ENCODE measurements at regions not wholly inside any gene's neighbourhood (a gene's known extent, or its start where the extent isn't known, plus 50 kb on each side); places are given as distances from the start of the nearest gene placed in this dataset.
"Not testable (repeated sequence)": the region's sequence is repeated elsewhere in the genome, so short reads cannot be mapped to it uniquely, and the experiment has no call there.

- no peak for DNase-seq (ENCODE audit: low spot score)
These were observed 80.2 kb upstream of the BRD7 start for GRCh38 chr16:50448981-50449380.

DNA sequence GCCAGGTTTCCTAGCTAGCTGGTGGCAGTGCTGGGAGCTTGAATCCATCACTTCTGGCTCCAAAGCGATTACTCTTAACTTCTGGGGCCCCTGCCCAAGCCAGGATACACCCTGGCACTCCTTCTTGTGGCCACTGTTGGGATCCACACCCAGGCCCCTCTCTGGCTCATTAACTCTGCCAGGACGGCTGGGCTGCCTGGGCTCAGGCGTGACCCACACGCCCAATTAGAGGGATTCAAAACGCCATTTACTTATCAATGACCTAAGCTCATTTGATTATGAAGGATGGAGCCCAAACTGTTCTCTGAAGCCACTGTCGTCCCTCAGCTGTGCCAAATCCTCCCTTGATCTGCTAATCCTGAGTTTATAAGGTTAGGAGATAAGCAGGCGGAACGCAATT, 79.7 kb upstream of the BRD7 start:
- no peak for DNase-seq (ENCODE audit: low spot score)

DNA sequence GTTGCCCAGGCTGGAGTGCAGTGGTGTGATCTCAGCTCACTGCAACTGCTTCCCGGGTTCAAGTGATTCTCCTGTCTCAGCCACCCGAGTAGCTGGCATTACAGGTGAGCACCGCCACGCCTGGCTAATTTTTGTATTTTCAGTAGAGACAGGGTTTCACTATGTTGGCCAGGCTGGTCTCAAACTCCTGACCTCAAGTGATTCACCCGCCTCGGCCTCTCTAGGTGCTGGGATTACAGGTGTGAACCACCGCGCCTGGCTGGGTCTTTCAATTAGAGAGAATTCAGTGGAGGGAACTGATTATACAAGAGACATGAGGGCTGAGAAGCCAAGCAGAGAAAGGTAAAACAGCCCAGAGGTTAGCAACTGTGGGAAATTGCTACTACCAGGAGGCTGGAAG, 78.6 kb upstream of the BRD7 start:
- not testable (repeated sequence) for DNase-seq (ENCODE audit: low spot score)

GRCh38 chr16:50446861-50447260, 78.1 kb upstream of the BRD7 start:
- no peak for DNase-seq (ENCODE audit: low spot score)

DNA sequence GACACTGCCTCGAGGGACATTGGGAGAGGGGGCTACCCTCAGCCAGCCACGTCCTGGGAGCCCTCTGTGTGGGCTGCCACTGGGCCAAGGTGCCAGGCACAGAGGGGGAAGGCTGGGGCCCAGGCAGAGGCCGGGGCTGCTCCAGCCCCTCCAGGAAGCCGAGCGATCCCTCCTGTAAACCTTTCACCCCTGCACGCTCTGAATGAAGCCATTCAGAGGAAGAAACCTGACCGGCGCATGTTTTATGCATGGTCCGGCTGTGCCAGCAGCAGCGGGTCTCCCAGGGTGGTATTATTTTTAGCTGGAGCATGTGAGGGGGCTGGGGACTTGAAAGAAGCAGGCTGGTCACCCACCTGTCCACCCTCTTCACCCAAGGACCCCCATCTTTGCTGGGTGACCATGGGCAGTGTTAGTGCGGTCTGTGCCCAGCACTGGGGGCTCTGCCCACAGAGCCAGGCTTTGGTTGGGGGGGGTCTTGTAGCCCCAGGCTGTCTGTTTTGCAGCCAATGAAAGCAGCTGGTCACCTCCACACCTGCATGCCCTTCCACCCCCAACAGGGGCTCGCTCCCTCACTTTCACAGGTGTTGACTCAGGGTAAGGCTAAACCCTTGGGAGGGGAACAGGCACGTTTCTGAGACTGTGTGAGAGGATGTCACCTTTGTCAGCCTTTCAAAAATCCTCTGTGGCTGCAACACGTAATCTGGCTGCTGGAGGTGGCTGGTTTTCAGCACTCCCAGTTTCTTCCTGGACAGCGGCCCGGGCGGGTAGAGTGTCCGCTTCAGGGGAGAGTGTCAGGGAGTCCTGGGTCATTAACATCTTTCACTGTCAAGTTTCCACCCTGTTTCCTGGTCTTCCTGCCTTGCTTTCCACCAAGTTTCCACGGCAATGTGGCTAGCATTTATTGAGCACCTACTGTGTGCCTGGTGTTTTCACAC, 77.1 kb upstream of the BRD7 start:
- no peak for DNase-seq (ENCODE audit: low spot score)

- DNase-seq (ENCODE audit: low spot score): no peak
These were observed 75.7 kb upstream of the BRD7 start for GRCh38 chr16:50444526-50444925.

GRCh38 chr16:50442221-50442620, 73.4 kb upstream of the BRD7 start:
- DNase-seq (ENCODE audit: low spot score): no peak

- DNase-seq (ENCODE audit: low spot score): no peak
These were observed 72.8 kb upstream of the BRD7 start for GRCh38 chr16:50441486-50442157.

- no peak for DNase-seq (ENCODE audit: low spot score)
These were observed 72.2 kb upstream of the BRD7 start for GRCh38 chr16:50440991-50441390.

DNA sequence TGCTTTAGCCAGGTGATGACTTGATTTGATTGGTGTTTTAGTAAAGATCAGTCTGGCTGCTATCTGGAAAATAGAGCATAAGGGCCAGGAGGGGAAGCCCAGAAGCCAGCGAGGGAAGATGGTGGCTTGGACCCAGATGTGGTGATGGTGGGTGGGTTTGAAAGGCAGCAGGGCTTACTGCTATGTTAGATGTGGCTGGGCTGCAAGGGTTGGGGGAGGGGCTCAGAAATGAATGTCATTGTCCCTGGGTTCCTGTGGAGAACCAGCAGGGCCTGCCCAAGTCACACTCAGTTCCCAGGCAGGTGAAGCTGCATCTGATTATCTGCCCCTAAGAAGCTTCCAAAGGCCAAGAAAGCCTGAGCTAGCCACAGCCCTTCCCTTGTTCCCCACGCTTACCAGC, 71.7 kb upstream of the BRD7 start:
- DNase-seq (ENCODE audit: low spot score): no peak

DNA sequence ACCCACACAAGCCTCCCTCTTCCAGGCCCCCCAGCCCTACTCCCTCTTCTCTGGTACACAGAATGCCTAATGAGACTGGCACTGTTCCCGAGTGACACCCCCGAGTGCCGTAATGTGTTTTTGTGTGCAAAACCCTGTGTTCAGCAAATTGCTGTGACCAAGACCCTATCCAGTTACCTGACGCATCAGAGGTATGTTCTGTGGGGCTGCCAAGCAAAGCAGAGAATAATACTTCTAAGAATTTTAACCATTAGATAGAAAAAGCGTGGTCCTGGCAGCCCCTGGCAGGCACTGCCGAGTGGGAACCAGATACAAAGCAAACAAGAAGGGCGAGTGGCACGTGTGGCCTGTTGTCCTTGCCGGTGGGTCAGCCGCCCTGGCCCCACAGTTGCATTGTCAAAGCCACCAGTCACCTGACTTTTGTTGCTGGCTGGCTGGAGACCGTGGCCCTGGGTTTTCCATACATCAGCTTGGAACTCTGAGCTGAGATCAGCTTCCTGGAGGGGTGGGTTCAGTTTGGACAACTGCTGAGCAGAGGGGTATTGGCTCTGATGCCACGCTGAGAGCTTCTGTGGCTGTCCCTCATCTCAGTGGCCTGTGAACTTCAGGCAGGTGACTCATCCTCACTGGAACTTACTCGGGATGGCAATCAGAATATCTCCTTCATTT, 69.1 kb upstream of the BRD7 start:
- no peak for DNase-seq (ENCODE audit: low spot score)

GRCh38 chr16:50436271-50436670, 67.5 kb upstream of the BRD7 start:
- no peak for DNase-seq (ENCODE audit: low spot score)

GRCh38 chr16:50434872-50435478, 66.2 kb upstream of the BRD7 start:
- DNase-seq (ENCODE audit: low spot score): no peak

GRCh38 chr16:50430076-50430475, 61.3 kb upstream of the BRD7 start:
- DNase-seq (ENCODE audit: low spot score): no peak

GRCh38 chr16:50428742-50429141, 60.0 kb upstream of the BRD7 start:
- DNase-seq (ENCODE audit: low spot score): no peak

GRCh38 chr16:50428116-50428515, 59.3 kb upstream of the BRD7 start:
- DNase-seq (ENCODE audit: low spot score): no peak

DNA sequence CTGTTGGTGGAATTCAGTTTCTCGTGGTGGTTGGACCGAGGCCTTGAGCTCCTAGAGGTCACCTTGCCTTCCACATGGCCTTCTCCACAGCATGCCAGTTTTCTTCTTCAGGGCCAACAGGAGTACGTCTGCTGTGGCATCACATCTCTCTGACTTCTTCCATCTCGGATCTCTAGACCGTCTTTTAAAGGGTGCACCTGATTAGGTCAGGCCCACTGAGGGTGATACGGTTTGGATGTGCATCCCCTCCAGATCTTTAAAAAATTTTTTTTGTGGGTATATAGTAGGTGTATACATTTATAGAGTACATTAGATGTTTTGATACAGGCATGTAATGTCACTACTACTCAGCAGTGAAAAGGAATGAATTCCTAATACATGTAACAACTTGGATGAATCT, 58.3 kb upstream of the BRD7 start:
- DNase-seq (ENCODE audit: low spot score): no peak

DNA sequence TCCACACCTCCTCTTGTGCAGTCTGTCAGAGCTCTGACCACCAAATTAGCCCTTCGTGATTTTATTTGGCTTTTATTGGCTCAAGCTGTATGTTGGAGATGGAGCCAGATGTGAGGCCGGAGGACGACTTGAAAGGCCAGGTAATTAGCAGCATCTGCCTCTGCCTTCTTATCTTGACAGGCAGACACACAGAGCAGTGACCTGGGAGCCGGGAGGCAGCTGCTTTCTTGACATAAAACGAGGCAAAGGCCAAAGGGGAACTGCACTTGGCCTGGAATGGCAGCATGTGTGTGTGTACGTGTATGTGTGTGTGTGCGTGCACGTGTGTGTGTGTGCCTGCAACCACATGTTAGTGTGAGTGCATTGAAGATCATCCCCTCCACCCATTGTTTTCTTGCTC, 56.9 kb upstream of the BRD7 start:
- no peak for DNase-seq (ENCODE audit: low spot score)

GRCh38 chr16:50425044-50425443, 56.3 kb upstream of the BRD7 start:
- DNase-seq (ENCODE audit: low spot score): no peak

GRCh38 chr16:50422926-50423325, 54.1 kb upstream of the BRD7 start:
- no peak for DNase-seq (ENCODE audit: low spot score)

DNA sequence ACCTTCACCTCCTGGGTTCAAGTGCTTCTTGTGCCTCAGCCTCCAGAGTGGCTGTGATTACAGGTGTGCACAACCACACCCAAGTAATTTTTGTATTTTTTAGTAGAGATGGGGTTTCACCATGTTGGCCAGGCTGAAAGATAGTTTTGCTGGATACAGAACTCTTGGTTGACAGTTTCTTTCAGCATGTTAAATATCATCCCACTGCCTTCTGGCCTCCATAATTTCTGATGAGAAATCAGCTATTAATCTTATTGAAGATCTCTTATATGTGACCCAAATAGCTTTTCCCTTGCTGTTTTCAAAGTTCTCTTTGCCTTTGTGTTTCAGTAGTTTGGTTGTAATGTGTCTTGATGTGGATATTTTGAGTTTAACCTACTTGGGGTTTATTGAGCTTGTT, 50.3 kb upstream of the BRD7 start:
- DNase-seq (ENCODE audit: low spot score): no peak
